ENCODE measurements at regions not wholly inside any gene's neighbourhood (a gene's known extent, or its start where the extent isn't known, plus 50 kb on each side); places are given as distances from the start of the nearest gene placed in this dataset.

- TF ChIP-seq, protein P1, sequence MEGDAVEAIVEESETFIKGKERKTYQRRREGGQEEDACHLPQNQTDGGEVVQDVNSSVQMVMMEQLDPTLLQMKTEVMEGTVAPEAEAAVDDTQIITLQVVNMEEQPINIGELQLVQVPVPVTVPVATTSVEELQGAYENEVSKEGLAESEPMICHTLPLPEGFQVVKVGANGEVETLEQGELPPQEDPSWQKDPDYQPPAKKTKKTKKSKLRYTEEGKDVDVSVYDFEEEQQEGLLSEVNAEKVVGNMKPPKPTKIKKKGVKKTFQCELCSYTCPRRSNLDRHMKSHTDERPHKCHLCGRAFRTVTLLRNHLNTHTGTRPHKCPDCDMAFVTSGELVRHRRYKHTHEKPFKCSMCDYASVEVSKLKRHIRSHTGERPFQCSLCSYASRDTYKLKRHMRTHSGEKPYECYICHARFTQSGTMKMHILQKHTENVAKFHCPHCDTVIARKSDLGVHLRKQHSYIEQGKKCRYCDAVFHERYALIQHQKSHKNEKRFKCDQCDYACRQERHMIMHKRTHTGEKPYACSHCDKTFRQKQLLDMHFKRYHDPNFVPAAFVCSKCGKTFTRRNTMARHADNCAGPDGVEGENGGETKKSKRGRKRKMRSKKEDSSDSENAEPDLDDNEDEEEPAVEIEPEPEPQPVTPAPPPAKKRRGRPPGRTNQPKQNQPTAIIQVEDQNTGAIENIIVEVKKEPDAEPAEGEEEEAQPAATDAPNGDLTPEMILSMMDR (IDR thresholded peaks at IDR 0.05; ENCODE audit: poor library complexity, severe bottlenecking), result no peak
- TF ChIP-seq EZH2 (IDR thresholded peaks at IDR 0.05; ENCODE audit: borderline replicate concordance, insufficient read depth, low read length, poor library complexity, severe bottlenecking), result no peak
- no peak for TF ChIP-seq POLR2AphosphoS5 (IDR thresholded peaks at IDR 0.05)
- no peak for TF ChIP-seq TAF1 (IDR thresholded peaks at IDR 0.05; ENCODE audit: low read depth)
- no peak for TF ChIP-seq SMC3 (conservative IDR thresholded peaks at IDR 0.05; ENCODE audit: poor library complexity)
Observed at GRCh38 chr3:105222568-105223093, 144.1 kb upstream of the ALCAM start.
